B cell (primary cell): ENCODE measurements at regions not wholly inside any gene's neighbourhood (a gene's known extent, or its start where the extent isn't known, plus 50 kb on each side); places are given as distances from the start of the nearest gene placed in this dataset.

Experiments used
- ATAC-seq: fragments of 200-7000 bp; cut with Tn5 transposase; one replicate; pipeline ENCODE4 v1.10.0; 2021; ENCODE audit warnings: low read depth, mild to moderate bottlenecking, moderate number of reproducible peaks, moderate library complexity
- CTCF ChIA-PET: fragments of 350-600 bp; sonication (Branson Sonifier 250); formaldehyde crosslinking; loops from one replicate; lab custom pipeline; 2021; ENCODE audit warnings: antibody characterized with exemption, inconsistent platforms; lab: Charles Lee
- POLR2A ChIA-PET: fragments of 350-600 bp; sonication (Branson Sonifier 250); formaldehyde crosslinking; loops from one replicate; lab custom pipeline; 2021; ENCODE audit warnings: antibody characterized with exemption; lab: Charles Lee
- DNase-seq: peaks from one replicate; pipeline ENCODE4 v3.0.0; 2013
- H2AFZ ChIP-seq: 2 replicates; pipeline ENCODE4 v1.6.1; 2012; ENCODE audit warnings: mild to moderate bottlenecking, low read depth, low read length; ENCODE audit not compliant: insufficient read depth, poor library complexity, severe bottlenecking
- H3K27ac ChIP-seq, 2 donors: 1 replicate in 1 of 2; 2 replicates in 1 of 2; pipeline ENCODE4 v1.5.1; 2012 to 2013; ENCODE audit warnings: low read length in 2 of 2, mild to moderate bottlenecking in 2 of 2, moderate library complexity in 1 of 2
- H3K27me3 ChIP-seq, 4 experiments: fragments of 200-600 bp in 1 of 4; sonication (generic) in 1 of 4; replicated peaks in 1 of 4; 1 replicate in 2 of 4; 2 replicates in 2 of 4; pipeline versions ENCODE4 v1.6.1 to v1.7.0; 2013 to 2016; ENCODE audit warnings: low read length in 3 of 4, mild to moderate bottlenecking in 2 of 4, mixed read lengths in 1 of 4, moderate library complexity in 1 of 4; ENCODE audit not compliant: insufficient read depth in 4 of 4, control insufficient read depth in 3 of 4; ENCODE audit errors: control extremely low read depth in 1 of 4
- H3K36me3 ChIP-seq, 2 experiments: replicated peaks in 1 of 2; 1 replicate in 1 of 2; 2 replicates in 1 of 2; pipeline versions ENCODE4 v1.6.1 to v1.7.1; 2013; ENCODE audit warnings: low read length in 1 of 2; ENCODE audit not compliant: insufficient read depth in 2 of 2, control insufficient read depth in 1 of 2; ENCODE audit errors: control extremely low read depth in 1 of 2, extremely low read depth in 1 of 2
- H3K4me1 ChIP-seq, 2 donors: fragments of 200-600 bp in 1 of 2; sonication (generic) in 1 of 2; 1 replicate in 1 of 2; 2 replicates in 1 of 2; pipeline versions ENCODE4 v1.5.1 to v1.6.1; 2013 to 2017; ENCODE audit warnings: low read length in 2 of 2; ENCODE audit not compliant: control insufficient read depth in 2 of 2, insufficient read depth in 2 of 2
- H3K4me2 ChIP-seq: replicated peaks from 2 replicates; pipeline ENCODE3; 2012; ENCODE audit warnings: mild to moderate bottlenecking, low read depth, low read length; ENCODE audit not compliant: poor library complexity, severe bottlenecking
- H3K4me3 ChIP-seq, 5 experiments: fragments of 200-600 bp in 1 of 5; sonication (generic) in 1 of 5; 1 replicate in 3 of 5; 2 replicates in 2 of 5; pipeline versions ENCODE4 v1.5.1 to v1.7.0; 2011 to 2016; ENCODE audit warnings: low read length in 4 of 5, mild to moderate bottlenecking in 4 of 5, low read depth in 2 of 5, control low read depth in 1 of 5, moderate library complexity in 1 of 5; ENCODE audit not compliant: insufficient read depth in 1 of 5; ENCODE audit errors: control extremely low read depth in 1 of 5, extremely low read depth in 1 of 5
- H3K79me2 ChIP-seq: fragments of 200-600 bp; sonication (generic); one replicate; pipeline ENCODE4 v1.6.0; 2016; ENCODE audit warnings: low read length; ENCODE audit not compliant: control insufficient read depth, insufficient read depth
- H3K9ac ChIP-seq: fragments of 200-600 bp; sonication (generic); 2 replicates; pipeline ENCODE4 v1.6.1; 2017; ENCODE audit warnings: mild to moderate bottlenecking, low read length, moderate library complexity
- H3K9me3 ChIP-seq, 3 donors: one replicate each; pipeline versions ENCODE4 v1.6.1 to v1.7.1; 2013; ENCODE audit warnings: low read length in 2 of 3; ENCODE audit not compliant: control insufficient read depth in 2 of 3, insufficient read depth in 1 of 3; ENCODE audit errors: control extremely low read depth in 1 of 3
- H4K20me1 ChIP-seq: 2 replicates; pipeline ENCODE4 v1.6.0; 2012; ENCODE audit warnings: mild to moderate bottlenecking, low read length; ENCODE audit not compliant: insufficient read depth, control insufficient read depth, poor library complexity, severe bottlenecking
- H3K27ac Mint-ChIP-seq: one replicate; pipeline ENCODE4 v1.8.0; 2021; ENCODE audit warnings: mixed read lengths
- H3K27me3 Mint-ChIP-seq: one replicate; pipeline ENCODE4 v1.8.0; 2021; ENCODE audit warnings: mixed read lengths
- H3K4me1 Mint-ChIP-seq: one replicate; pipeline ENCODE4 v1.8.0; 2021; ENCODE audit warnings: mixed read lengths
- H3K4me3 Mint-ChIP-seq: one replicate; pipeline ENCODE4 v1.8.0; 2021; ENCODE audit warnings: mixed read lengths
- H3K9me3 Mint-ChIP-seq: one replicate; pipeline ENCODE4 v1.8.0; 2022; ENCODE audit warnings: mixed read lengths; ENCODE audit not compliant: insufficient read depth
- EZH2 ChIP-seq: IDR thresholded peaks from 2 replicates; pipeline ENCODE4 v1.6.1; 2012; ENCODE audit warnings: borderline replicate concordance, low read depth, mild to moderate bottlenecking, moderate library complexity, low read length; ENCODE audit not compliant: insufficient read depth, poor library complexity, severe bottlenecking
- WGBS: methylation state at CpG from one replicate; pipeline ENCODE4 v1.1.5; 2013; ENCODE audit warnings: missing lambda C conversion rate; ENCODE audit not compliant: insufficient coverage; 5-methylcytosine and 5-hydroxymethylcytosine counted together
- intact Hi-C: fragments of 100-400 bp; cut with micrococcal nuclease; formaldehyde crosslinking; loops from one replicate; pipeline ENCODE4 v1.10.0; 2022
- TF ChIP-seq, protein P1 (sequence below): fragments of 200-600 bp; IDR thresholded peaks from one replicate; pipeline ENCODE4 v1.8.0; 2022; ENCODE audit warnings: antibody characterized with exemption, mild to moderate bottlenecking

DNA sequence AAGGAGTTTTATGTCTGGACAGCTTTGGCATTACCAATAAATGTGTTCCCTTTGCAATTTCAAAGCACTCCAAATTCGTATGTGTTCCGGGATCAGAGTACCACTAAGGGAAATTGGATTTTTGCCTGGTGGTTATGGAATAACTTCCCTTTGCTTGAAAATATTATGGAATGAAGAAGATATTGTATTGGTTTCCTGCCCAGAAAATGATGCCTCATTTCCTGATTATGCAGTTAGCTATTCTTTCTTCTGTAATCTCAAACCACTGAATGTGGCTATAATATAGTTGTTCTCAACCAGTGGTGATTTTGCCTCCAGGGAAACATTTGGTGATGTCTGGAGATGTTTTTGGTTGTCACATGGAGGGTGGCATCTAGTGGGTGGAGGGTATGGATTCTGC, 142.9 kb downstream of the PCDH7 start:
- no peaks in the 10 kb centered on the region for H3K27me3 Mint-ChIP-seq
- TF ChIP-seq EZH2: no peak
- TF ChIP-seq, protein P1, sequence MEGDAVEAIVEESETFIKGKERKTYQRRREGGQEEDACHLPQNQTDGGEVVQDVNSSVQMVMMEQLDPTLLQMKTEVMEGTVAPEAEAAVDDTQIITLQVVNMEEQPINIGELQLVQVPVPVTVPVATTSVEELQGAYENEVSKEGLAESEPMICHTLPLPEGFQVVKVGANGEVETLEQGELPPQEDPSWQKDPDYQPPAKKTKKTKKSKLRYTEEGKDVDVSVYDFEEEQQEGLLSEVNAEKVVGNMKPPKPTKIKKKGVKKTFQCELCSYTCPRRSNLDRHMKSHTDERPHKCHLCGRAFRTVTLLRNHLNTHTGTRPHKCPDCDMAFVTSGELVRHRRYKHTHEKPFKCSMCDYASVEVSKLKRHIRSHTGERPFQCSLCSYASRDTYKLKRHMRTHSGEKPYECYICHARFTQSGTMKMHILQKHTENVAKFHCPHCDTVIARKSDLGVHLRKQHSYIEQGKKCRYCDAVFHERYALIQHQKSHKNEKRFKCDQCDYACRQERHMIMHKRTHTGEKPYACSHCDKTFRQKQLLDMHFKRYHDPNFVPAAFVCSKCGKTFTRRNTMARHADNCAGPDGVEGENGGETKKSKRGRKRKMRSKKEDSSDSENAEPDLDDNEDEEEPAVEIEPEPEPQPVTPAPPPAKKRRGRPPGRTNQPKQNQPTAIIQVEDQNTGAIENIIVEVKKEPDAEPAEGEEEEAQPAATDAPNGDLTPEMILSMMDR: no peak
- no peak for DNase-seq
- H2AFZ ChIP-seq: no peak overlapping the region
- H3K27ac Mint-ChIP-seq: no peak overlapping the region
- H3K4me3 Mint-ChIP-seq: no peak overlapping the region
- no peak overlapping the region for H3K27ac ChIP-seq
- ChIA-PET CTCF (no interaction called here), POLR2A (no interaction called here)
- no peaks in the 10 kb centered on the region for H3K4me1 Mint-ChIP-seq
- ATAC-seq: no peak
- H3K9me3 ChIP-seq: no peaks in the 10 kb centered on the region
- no peaks in the 10 kb centered on the region for H3K9me3 Mint-ChIP-seq
- H3K4me3 ChIP-seq: no peak overlapping the region
- WGBS: 100% methylated on average over 2 of the region's 2 CpGs
- H3K27me3 ChIP-seq: no peaks in the 10 kb centered on the region
- H3K9ac ChIP-seq: no peak overlapping the region
- H3K4me2 ChIP-seq: no peak overlapping the region
- no peaks in the 10 kb centered on the region for H4K20me1 ChIP-seq
- H3K4me1 ChIP-seq: no peaks in the 10 kb centered on the region
- no peaks in the 10 kb centered on the region for H3K36me3 ChIP-seq
- intact Hi-C loops: no loop called here
- H3K79me2 ChIP-seq: no peaks in the 10 kb centered on the region

DNA sequence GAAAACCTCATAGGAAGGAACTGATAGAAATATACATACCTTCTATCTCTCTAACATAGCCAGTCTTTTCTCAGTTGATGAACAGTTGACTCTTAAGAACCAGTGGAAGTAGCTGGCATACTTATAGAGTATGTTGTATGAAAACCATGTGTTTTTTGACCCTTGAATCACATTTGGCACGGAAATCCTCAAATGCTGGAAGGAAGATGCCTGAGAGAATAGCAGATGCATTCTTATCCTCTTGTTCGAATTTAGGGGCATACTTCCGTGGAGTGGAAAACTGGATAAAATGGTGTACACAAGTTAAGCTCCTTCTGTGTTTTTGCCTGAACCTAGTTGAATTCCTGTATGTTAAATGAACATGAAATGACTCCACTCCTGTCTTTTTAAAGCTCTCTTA, 145.5 kb downstream of the PCDH7 start:
- Mint-ChIP-seq H3K4me1 (no peaks in the 10 kb centered on the region), H3K27ac (no peak overlapping the region), H3K4me3 (no peak overlapping the region), H3K9me3 (peaks cover 3% of the 10 kb centered on the region), H3K27me3 (no peaks in the 10 kb centered on the region)
- H4K20me1 ChIP-seq: no peaks in the 10 kb centered on the region
- DNase-seq: no peak
- H2AFZ ChIP-seq: no peak overlapping the region
- no peaks in the 10 kb centered on the region for H3K4me1 ChIP-seq
- no peaks in the 10 kb centered on the region for H3K79me2 ChIP-seq
- no peak overlapping the region for H3K4me3 ChIP-seq
- no peak for ATAC-seq
- no peak overlapping the region for H3K9ac ChIP-seq
- intact Hi-C loops: no loop called here
- no peak overlapping the region for H3K4me2 ChIP-seq
- H3K9me3 ChIP-seq: peaks cover 0 to under 1% (median 0%) of the 10 kb centered on the region in 3 donors
- ChIA-PET POLR2A (no interaction called here), CTCF (no interaction called here)
- 78% methylated on average over 2 of the region's 3 CpGs for WGBS
- no peaks in the 10 kb centered on the region for H3K36me3 ChIP-seq
- TF ChIP-seq, protein P1: no peak
- TF ChIP-seq EZH2: no peak
- H3K27me3 ChIP-seq: no peaks in the 10 kb centered on the region
- H3K27ac ChIP-seq: no peak overlapping the region
